GM19455 (cell line): ENCODE measurements at regions not wholly inside any gene's neighbourhood (a gene's known extent, or its start where the extent isn't known, plus 50 kb on each side); places are given as distances from the start of the nearest gene placed in this dataset.
A peak's percentile ranks its signal among the peaks of the same experiment; 100 is the strongest.

ENCODE experiments used
- ATAC-seq: cut with Tn5 transposase; IDR thresholded peaks from one replicate; pipeline ENCODE4 v1.9.1; 2021; ENCODE audit not compliant: unreplicated experiment

GRCh38 chr10:32174349-32174893 is 118.2 kb upstream of the KIF5B start:
- ATAC-seq, result no peak

- no peak for ATAC-seq
These were observed 115.0 kb upstream of the KIF5B start for GRCh38 chr10:32171204-32171603.

GRCh38 chr10:32169556-32169955 is 113.3 kb upstream of the KIF5B start:
- ATAC-seq, result no peak

DNA sequence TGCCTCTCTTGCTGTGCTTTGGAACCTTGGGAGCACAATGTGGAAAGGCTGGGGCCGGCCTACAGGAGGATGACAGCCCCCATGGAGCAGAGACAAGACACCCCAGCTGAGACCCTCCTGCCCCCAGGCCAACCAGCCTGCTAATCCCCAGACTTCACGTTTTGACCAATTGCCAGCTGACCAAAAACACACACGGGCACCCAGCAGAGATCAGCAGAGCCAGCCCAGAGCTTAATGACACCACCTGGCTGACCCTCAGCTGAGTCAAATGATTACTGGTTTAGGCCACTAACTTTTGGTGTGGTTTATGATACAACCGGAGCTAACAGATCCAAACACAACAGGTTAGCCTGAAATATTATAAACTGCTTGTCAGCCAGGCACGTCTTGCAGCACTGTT is 111.2 kb upstream of the KIF5B start:
- ATAC-seq, result no peak

GRCh38 chr10:32166365-32166764 is 110.1 kb upstream of the KIF5B start:
- ATAC-seq, result no peak

DNA sequence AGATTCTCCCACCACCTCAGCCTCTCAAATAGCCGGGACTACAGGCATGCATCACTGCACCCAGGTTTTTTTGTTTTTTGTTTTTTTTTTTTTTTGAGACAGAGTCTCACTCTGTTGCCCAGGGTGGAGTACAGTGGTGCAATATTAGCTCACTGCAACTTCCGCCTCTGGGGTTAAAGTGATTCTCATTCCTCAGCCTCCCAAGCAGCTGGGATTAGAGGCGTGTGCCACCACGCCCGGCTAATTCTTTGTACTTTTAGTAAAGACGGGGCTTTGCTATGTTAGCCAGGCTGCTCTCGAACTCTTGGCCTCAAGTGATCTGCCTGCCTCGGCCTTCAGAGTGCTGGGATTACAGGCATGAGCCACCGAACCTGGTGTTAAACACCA is 107.5 kb upstream of the KIF5B start:
- no peak for ATAC-seq

DNA sequence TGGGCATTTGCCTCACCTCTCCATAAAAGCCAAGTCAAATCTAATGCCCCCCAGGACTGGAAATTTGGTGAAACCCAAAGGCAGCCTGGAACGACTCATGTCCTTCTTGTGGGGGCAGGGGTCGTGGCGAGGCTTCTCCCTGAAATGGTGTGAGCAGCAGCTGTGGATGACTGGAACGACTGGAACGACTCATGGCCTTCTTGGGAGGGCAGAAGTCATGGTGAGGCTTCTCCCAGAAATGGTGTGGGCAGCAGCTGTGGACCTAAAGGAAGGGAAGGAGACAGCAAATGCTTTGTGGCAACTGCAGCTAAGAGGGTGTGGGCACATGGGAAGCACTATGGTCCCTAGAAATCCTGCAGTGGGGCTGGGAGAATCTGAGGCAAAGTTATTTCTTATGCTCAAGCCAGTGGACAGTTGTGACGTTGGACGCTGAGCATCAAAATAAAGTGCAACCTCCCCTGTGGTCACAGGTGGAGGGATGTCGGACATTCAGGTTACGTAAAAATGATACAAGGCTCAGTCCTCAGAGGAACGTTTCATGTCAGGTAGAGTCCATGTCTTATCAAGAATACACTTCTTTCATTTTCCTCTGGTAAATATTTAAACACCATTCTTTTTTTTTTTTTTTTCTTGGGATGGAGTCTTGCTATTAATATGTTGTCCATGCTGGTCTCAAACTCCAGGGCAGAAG is 107.0 kb upstream of the KIF5B start:
- no peak for ATAC-seq

- ATAC-seq, result no peak
These were observed 105.4 kb upstream of the KIF5B start for GRCh38 chr10:32161586-32161985.

- ATAC-seq, result no peak
These were observed 104.6 kb upstream of the KIF5B start for GRCh38 chr10:32160864-32161263.

DNA sequence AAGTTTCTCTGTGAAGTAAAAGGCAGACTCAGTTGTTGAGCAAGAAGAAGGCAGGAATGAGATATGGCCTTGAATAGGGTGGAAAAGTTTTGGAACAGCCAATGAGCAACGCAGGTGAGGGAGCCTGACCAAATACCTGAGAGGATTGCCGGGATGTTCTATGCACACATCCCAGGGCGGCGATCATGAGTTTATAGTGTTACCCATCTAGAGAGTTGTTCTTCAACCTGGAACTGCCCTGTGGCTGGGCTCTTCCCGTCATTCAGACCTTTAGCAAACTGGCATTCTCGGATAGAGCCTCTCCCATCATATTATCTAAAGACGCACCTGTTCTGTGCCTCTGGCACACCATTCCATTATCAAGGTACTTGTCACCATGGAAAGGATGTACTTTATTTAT is 103.0 kb upstream of the KIF5B start:
- ATAC-seq, result no peak

GRCh38 chr10:32156031-32156495 is 99.8 kb upstream of the KIF5B start:
- no peak for ATAC-seq

GRCh38 chr10:32155075-32155516 is 98.9 kb upstream of the KIF5B start:
- ATAC-seq, result no peak

DNA sequence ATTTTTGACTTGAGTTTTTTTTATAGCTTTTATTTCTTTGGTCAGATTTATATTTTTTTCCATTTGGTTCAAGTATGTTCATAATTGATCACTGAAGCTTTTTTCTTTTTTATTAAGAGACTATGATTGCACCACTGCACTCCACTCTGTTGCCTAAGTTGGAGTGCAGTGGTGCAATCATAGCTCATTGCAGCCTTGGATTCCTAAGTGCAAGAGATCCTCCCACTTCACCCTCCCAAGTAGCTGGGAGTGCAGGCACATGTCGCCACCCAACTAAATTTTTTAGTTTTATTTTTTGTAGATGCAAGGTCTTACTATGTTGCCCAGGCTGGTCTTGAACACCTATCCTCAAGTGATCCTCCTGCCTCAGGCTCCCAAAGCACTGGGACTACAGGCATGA is 97.7 kb upstream of the KIF5B start:
- ATAC-seq, result no peak

DNA sequence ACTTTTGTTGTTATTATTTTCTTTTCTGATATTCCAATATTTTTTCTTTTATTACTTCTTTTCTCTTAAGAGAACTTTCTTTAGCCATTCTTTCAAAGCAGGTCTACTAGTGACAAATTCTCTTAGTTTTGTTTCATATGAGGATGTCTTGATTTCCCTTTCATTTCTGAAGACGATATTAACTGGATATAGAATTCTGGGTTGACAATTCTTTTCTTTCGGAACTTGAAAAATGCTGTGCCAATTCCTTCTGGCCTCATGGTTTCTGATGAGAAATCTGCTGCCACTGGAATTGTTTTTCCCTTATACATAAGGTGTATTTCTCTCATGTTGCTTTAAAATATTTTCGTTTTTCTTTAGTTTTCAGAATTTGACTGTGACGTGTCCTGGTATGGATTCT is 97.0 kb upstream of the KIF5B start:
- ATAC-seq, result no peak

GRCh38 chr10:32151871-32152270 is 95.6 kb upstream of the KIF5B start:
- ATAC-seq, result no peak

DNA sequence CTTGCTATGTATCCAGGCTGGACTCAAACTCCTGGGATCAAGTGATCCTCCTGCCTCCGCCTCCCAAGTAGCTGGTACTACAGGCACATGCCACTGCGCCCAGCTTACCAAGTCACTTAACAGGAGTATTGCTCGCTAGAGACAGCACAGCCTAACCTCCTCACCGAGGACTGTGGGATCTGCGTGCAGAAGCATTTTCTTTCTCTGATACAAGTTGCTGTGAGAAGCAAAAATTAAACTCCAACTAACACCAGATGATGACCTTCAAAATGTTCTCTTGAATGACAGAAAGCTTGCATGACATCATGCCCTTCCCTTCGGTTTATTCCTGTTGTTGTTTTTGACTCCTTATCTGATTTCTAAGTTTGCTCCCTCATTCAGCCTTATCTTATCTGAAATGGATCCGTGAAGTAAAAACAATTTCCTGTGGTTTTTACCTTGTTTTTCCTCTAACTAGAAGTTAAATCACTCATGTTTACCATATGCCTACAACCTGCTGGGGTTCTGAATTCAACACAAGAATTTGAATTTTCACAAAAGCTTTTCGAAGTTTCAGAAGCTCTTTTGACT is 94.4 kb upstream of the KIF5B start:
- no peak for ATAC-seq

- ATAC-seq, result peak; percentile 91
These were observed 93.2 kb upstream of the KIF5B start for GRCh38 chr10:32149252-32149955.

DNA sequence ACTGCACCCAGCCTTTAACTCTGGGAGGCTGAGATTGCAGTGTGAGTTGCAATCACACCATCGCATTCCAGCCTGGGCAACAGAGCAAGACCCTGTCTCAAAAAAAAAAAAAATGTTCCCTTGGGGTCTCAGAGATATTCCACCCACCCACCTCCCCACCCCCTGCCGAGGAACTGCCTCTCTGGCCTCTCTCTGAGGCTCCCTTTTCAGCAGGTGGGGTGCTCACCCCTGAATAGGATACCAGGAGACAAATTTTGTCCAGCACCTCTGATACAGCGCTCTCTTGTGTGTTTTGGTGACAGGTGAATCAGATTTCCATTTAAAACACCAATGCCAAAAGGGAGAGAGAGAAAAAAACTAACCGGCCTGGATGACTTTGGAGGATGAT is 92.6 kb upstream of the KIF5B start:
- ATAC-seq, result peak; percentile 33

GRCh38 chr10:32147730-32148129 is 91.5 kb upstream of the KIF5B start:
- no peak for ATAC-seq

DNA sequence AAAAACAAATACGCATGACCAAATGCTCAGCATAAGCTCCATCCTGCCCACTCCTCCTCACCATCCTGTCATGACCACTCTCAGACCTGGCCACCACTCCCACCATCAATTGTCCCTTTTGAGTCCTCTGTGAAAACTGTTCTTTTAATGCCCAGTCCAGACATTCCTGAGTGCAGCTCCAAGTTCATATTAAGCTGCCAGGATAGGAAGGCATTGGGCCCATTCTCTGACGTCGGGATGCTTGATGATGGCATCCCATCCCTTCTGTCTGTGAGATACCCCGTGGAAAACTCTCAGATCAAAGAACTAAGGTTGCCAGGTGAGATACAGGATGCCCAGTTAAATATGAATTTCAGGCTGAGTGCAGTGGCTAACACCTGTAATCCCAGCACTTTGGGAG is 89.9 kb upstream of the KIF5B start:
- ATAC-seq, result no peak

- ATAC-seq, result no peak
These were observed 88.8 kb upstream of the KIF5B start for GRCh38 chr10:32144817-32145688.
